ENCODE measurements at regions not wholly inside any gene's neighbourhood (a gene's known extent, or its start where the extent isn't known, plus 50 kb on each side); places are given as distances from the start of the nearest gene placed in this dataset.

- Histone ChIP-seq H3K4me2 (no peak overlapping the region), H4K20me1 (ENCODE audit: low read depth) (no peaks in the 10 kb centered on the region), H3K9me3 (ENCODE audit: low read depth) (no peaks in the 10 kb centered on the region), H3K4me3 (no peak overlapping the region), H3K27ac (no peak overlapping the region), H3K79me2 (ENCODE audit: low read depth) (no peaks in the 10 kb centered on the region), H2AFZ (replicated peaks) (no peak overlapping the region), H3K27me3 (no peaks in the 10 kb centered on the region), H3K9ac (no peak overlapping the region), H3K4me1 (no peaks in the 10 kb centered on the region), H3F3A (ENCODE audit: low read depth) (no peaks in the 10 kb centered on the region), H3K36me3 (no peaks in the 10 kb centered on the region)
- Mint-ChIP-seq H3K4me3 (no peak overlapping the region), H3K27ac (no peak overlapping the region), H3K4me1 (peaks cover 8% of the 10 kb centered on the region), H3K36me3 (no peaks in the 10 kb centered on the region), H3K27me3 (ENCODE audit: insufficient read depth, low read depth) (peaks cover 6% of the 10 kb centered on the region), H3K9me3 (no peaks in the 10 kb centered on the region)
- DNase-seq (ENCODE audit: low spot score), result no peak
- no peak for TF ChIP-seq EZH2phosphoT487 (IDR thresholded peaks at IDR 0.05)
- TF ChIP-seq EZH2 (IDR thresholded peaks at IDR 0.05), result no peak
- no peak for TF ChIP-seq CTCF (IDR thresholded peaks at IDR 0.05)
Measured at GRCh38 chr11:70678931-70679900, 280.9 kb downstream of the CTTN start.

- DNase-seq (ENCODE audit: low spot score), result peak; percentile 33
- Histone ChIP-seq H4K20me1 (ENCODE audit: low read depth) (no peaks in the 10 kb centered on the region), H3K36me3 (no peaks in the 10 kb centered on the region), H2AFZ (replicated peaks) (no peak overlapping the region), H3K4me1 (no peaks in the 10 kb centered on the region), H3F3A (ENCODE audit: low read depth) (no peaks in the 10 kb centered on the region), H3K79me2 (ENCODE audit: low read depth) (no peaks in the 10 kb centered on the region), H3K4me3 (no peak overlapping the region), H3K4me2 (no peak overlapping the region), H3K27me3 (no peaks in the 10 kb centered on the region), H3K9ac (no peak overlapping the region), H3K27ac (no peak overlapping the region), H3K9me3 (ENCODE audit: low read depth) (no peaks in the 10 kb centered on the region)
- TF ChIP-seq EZH2 (IDR thresholded peaks at IDR 0.05) (no peak), CTCF (IDR thresholded peaks at IDR 0.05) (no peak), EZH2phosphoT487 (IDR thresholded peaks at IDR 0.05) (no peak)
- no peaks in the 10 kb centered on the region for H3K9me3 Mint-ChIP-seq
- no peak overlapping the region for H3K4me3 Mint-ChIP-seq
- H3K27me3 Mint-ChIP-seq (ENCODE audit: insufficient read depth, low read depth), result peaks cover 6% of the 10 kb centered on the region
- H3K36me3 Mint-ChIP-seq, result no peaks in the 10 kb centered on the region
- H3K4me1 Mint-ChIP-seq, result peaks cover 8% of the 10 kb centered on the region
- H3K27ac Mint-ChIP-seq, result peak overlapping the region; percentile 95
Measured at GRCh38 chr11:70680781-70681281, 282.5 kb downstream of the CTTN start.

GRCh38 chr11:70682056-70682455 lies 283.7 kb downstream of the CTTN start:
- Mint-ChIP-seq H3K27ac (no peak overlapping the region), H3K36me3 (no peaks in the 10 kb centered on the region), H3K9me3 (no peaks in the 10 kb centered on the region), H3K27me3 (ENCODE audit: insufficient read depth, low read depth) (peaks cover 7% of the 10 kb centered on the region), H3K4me1 (peaks cover 8% of the 10 kb centered on the region), H3K4me3 (peak overlapping the region; percentile 64)
- H3K79me2 ChIP-seq (ENCODE audit: low read depth), result no peaks in the 10 kb centered on the region
- no peak overlapping the region for H3K4me2 ChIP-seq
- H3K27ac ChIP-seq, result no peak overlapping the region
- H3K4me1 ChIP-seq, result no peaks in the 10 kb centered on the region
- no peak overlapping the region for H3K4me3 ChIP-seq
- no peaks in the 10 kb centered on the region for H3K9me3 ChIP-seq (ENCODE audit: low read depth)
- H3K36me3 ChIP-seq, result no peaks in the 10 kb centered on the region
- no peak for DNase-seq (ENCODE audit: low spot score)
- no peaks in the 10 kb centered on the region for H3F3A ChIP-seq (ENCODE audit: low read depth)
- no peaks in the 10 kb centered on the region for H4K20me1 ChIP-seq (ENCODE audit: low read depth)
- no peak overlapping the region for H3K9ac ChIP-seq
- H2AFZ ChIP-seq (replicated peaks), result no peak overlapping the region
- no peaks in the 10 kb centered on the region for H3K27me3 ChIP-seq
- TF ChIP-seq CTCF (IDR thresholded peaks at IDR 0.05) (no peak), EZH2phosphoT487 (IDR thresholded peaks at IDR 0.05) (no peak), EZH2 (IDR thresholded peaks at IDR 0.05) (no peak)

Data from neural progenitor cell (in vitro differentiated cells).